ENCODE measurements at regions not wholly inside any gene's neighbourhood (a gene's known extent, or its start where the extent isn't known, plus 50 kb on each side); places are given as distances from the start of the nearest gene placed in this dataset.

GRCh38 chr15:100766243-100767000, 113.2 kb upstream of the ALDH1A3 start:
- TF ChIP-seq, protein P1, sequence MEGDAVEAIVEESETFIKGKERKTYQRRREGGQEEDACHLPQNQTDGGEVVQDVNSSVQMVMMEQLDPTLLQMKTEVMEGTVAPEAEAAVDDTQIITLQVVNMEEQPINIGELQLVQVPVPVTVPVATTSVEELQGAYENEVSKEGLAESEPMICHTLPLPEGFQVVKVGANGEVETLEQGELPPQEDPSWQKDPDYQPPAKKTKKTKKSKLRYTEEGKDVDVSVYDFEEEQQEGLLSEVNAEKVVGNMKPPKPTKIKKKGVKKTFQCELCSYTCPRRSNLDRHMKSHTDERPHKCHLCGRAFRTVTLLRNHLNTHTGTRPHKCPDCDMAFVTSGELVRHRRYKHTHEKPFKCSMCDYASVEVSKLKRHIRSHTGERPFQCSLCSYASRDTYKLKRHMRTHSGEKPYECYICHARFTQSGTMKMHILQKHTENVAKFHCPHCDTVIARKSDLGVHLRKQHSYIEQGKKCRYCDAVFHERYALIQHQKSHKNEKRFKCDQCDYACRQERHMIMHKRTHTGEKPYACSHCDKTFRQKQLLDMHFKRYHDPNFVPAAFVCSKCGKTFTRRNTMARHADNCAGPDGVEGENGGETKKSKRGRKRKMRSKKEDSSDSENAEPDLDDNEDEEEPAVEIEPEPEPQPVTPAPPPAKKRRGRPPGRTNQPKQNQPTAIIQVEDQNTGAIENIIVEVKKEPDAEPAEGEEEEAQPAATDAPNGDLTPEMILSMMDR (IDR thresholded peaks at IDR 0.05; ENCODE audit: insufficient read depth, low read length, severe bottlenecking): no peak
- DNase-seq (ENCODE audit: low read depth): no peak
- no peaks in the 10 kb centered on the region for H3K27me3 ChIP-seq (ENCODE audit: control insufficient read depth, insufficient read depth, low read length)
- FAIRE-seq: no peak
- H3K4me3 ChIP-seq (ENCODE audit: low read depth, low read length): no peak overlapping the region
- H3K36me3 ChIP-seq (ENCODE audit: control insufficient read depth, insufficient read depth, low read length): no peaks in the 10 kb centered on the region

- H3K4me3 ChIP-seq (ENCODE audit: low read depth, low read length): no peak overlapping the region
- DNase-seq (ENCODE audit: low read depth) (no peak), FAIRE-seq (no peak)
- H3K27me3 ChIP-seq (ENCODE audit: control insufficient read depth, insufficient read depth, low read length): no peaks in the 10 kb centered on the region
- TF ChIP-seq, protein P1 (IDR thresholded peaks at IDR 0.05; ENCODE audit: insufficient read depth, low read length, severe bottlenecking): no peak
- H3K36me3 ChIP-seq (ENCODE audit: control insufficient read depth, insufficient read depth, low read length): no peaks in the 10 kb centered on the region
Measured at GRCh38 chr15:100767001-100767825, 112.4 kb upstream of the ALDH1A3 start.

DNA sequence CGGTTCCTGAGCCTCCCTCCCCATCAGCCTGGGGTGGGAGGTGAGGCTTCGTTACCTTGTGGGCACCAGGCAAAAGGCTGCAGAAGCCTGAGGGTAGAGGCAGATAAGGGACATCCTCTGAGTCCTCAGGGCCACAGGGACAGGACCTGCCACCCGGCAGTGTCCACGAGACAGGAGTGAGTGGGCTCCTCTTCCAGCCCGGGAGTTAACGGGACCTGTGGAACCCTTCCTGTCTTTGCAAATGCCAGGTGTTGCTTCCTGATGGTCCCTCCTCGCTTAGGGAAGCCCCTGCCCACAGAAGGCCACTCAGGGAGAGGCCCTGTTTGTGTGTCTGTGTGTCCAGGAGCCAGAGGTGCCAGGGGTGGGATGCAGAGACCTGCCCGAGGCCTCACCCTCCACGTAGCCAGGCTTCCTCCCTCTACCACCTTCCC, 111.1 kb upstream of the ALDH1A3 start:
- DNase-seq (ENCODE audit: low read depth): no peak
- Histone ChIP-seq H3K36me3 (ENCODE audit: control insufficient read depth, insufficient read depth, low read length) (no peaks in the 10 kb centered on the region), H3K27me3 (ENCODE audit: control insufficient read depth, insufficient read depth, low read length) (no peaks in the 10 kb centered on the region), H3K4me3 (ENCODE audit: low read depth, low read length) (no peak overlapping the region)
- FAIRE-seq: peak; percentile 66
- TF ChIP-seq, protein P1 (IDR thresholded peaks at IDR 0.05; ENCODE audit: insufficient read depth, low read length, severe bottlenecking): no peak

- TF ChIP-seq, protein P1 (IDR thresholded peaks at IDR 0.05; ENCODE audit: insufficient read depth, low read length, severe bottlenecking): no peak
- Histone ChIP-seq H3K36me3 (ENCODE audit: control insufficient read depth, insufficient read depth, low read length) (no peaks in the 10 kb centered on the region), H3K4me3 (ENCODE audit: low read depth, low read length) (no peak overlapping the region), H3K27me3 (ENCODE audit: control insufficient read depth, insufficient read depth, low read length) (no peaks in the 10 kb centered on the region)
- DNase-seq (ENCODE audit: low read depth): no peak
- FAIRE-seq: peak; percentile 58
Measured at GRCh38 chr15:100769043-100769974, 110.3 kb upstream of the ALDH1A3 start.

- Histone ChIP-seq H3K4me3 (ENCODE audit: low read depth, low read length) (no peak overlapping the region), H3K27me3 (ENCODE audit: control insufficient read depth, insufficient read depth, low read length) (no peaks in the 10 kb centered on the region), H3K36me3 (ENCODE audit: control insufficient read depth, insufficient read depth, low read length) (no peaks in the 10 kb centered on the region)
- FAIRE-seq (no peak), DNase-seq (ENCODE audit: low read depth) (no peak)
- TF ChIP-seq, protein P1 (IDR thresholded peaks at IDR 0.05; ENCODE audit: insufficient read depth, low read length, severe bottlenecking): no peak
Measured at GRCh38 chr15:100769975-100770340, 109.7 kb upstream of the ALDH1A3 start.

Measured in bronchial epithelial cell (primary cell).